ENCODE measurements at regions not wholly inside any gene's neighbourhood (a gene's known extent, or its start where the extent isn't known, plus 50 kb on each side); places are given as distances from the start of the nearest gene placed in this dataset.
"Not testable (repeated sequence)": the region's sequence is repeated elsewhere in the genome, so short reads cannot be mapped to it uniquely, and the experiment has no call there.

GRCh38 chr1:214095896-214096295 lies 108.1 kb downstream of the PROX1 start:
- not testable (repeated sequence) for DNase-seq

DNA sequence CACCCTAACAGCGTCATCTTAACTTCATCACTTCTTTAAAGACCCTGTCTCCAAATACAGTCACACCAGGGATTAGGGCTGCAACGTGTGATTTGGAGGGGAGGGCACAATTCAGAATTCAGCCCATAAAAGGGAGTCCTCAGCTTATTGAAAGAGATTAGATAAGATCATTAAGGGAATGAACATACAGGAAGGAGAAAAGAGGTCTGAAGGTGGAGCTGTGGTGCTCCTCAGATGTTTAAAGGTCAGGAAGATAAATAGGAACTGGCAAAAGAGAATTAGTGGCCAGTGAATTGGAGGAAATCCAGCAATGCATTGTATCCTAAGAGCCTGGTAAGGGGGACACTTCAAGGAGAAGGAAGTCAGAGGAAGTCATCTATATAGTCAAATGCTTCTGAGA lies 113.5 kb downstream of the PROX1 start:
- no peak for DNase-seq

- DNase-seq: no peak
Observed at GRCh38 chr1:214101828-214102227, 114.1 kb downstream of the PROX1 start.

DNA sequence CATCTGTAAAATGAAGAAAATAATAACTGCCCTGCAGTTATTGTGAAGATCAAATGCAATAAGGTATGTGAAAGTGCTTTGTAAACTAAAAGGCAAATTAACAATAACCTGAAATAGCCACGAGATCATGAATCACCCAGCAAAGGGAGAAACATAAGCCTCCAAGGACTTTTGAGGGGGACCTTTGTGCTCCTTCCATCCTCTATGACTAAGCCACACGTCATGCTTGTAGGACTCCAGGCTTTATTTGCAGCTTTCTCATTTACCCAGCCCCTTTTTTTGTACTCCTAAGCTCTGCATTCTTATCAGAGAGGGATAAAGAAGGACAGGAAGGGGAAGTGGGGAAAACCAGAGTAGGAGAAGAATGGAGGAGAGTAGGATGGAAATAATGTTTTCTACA lies 115.1 kb downstream of the PROX1 start:
- no peak for DNase-seq

GRCh38 chr1:214103778-214104177 lies 116.0 kb downstream of the PROX1 start:
- no peak for DNase-seq

DNA sequence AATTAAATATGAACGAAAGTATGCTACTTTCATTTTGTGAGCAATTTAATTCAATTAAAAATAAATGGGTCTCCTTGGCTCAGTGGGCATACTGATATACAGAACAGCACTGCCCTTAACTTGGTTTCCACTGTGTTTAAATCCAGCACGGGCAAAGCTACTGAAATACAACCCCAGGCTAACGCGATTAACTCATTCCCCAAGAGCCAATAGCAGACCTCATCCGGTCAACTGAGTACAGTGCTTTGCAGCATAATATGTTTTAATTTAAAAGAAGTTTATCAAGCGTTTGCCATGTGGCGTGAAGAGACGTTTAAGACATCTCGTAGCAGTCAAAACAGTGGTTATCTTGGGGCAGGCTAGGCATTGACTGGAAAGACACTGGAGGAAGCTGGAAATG lies 118.6 kb downstream of the PROX1 start:
- no peak for DNase-seq

- no peak for DNase-seq
Observed at GRCh38 chr1:214107322-214108096, 119.7 kb downstream of the PROX1 start.

DNA sequence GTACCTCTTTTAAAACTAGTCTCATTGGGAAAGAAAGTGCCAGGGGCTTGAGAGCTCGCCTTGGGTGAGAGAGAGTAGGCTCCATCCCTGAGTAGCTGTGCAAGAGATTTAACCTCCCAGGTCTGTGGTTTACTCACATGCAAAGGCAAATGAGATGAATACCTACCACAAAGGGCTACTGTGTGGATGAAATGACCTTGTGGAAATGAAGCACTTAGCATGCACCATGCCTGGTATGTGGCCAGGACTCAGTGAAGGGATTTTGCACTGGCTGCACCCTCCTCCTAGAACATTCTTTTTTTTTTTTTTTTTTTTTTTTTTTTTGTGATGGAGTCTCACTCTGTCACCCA lies 120.3 kb downstream of the PROX1 start:
- no peak for DNase-seq

DNA sequence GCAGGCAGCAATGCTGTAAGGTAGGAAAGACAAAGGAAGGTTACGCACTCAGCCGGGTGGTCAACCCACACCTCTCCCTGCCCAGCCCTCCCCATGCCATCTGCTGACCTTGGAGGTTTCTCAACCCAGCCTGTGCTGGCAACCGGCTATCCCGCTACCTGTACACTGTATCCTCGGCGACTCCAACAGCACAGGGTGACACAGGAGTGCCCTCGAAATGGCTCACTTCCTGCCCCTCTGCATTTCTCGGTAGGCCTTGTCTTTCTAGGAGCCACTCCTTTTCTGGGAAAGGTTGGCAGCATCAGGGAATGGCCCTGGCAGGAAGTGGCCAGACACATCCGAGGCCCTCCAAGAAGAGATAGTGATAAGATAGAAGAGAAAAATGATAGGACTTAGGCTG lies 124.0 kb downstream of the PROX1 start:
- DNase-seq: no peak

DNA sequence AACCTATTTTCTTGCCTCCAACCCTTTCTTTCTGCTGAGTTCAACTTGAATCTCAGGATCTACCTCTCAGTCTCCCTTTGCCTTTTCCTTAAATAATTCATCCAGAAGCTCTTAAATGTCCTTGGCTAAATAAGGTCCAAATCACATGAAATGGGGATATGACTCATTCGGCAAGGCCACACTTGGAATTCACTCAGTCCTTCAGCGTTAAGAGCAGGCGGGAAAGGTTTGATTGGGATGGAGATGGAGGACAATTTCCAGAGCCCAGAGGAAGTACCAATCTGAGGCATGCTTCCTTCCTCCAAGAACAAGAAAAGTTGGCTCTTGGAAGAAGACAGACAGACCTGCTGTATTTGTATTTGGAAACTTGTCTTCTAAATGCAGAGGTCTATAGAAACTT lies 128.5 kb downstream of the PROX1 start:
- DNase-seq: no peak

DNA sequence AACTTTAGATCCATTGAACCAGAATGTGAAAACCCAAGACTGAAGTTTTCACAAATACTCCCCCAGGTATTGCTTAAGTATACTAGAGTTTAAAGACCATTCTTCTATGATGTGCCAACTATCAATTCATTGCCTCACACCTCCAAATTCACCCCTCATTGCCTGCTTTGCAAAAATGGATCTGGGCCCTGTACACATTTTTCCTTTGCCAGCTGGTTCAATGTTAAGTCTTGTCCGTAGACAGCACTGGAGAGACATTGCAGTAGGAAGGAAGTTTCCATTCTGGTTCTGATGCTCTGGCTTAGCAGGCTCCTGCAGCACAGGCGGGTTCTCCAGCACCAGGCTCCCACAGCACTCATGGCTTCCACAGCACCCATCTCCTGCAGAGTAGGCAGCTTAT lies 130.0 kb downstream of the PROX1 start:
- DNase-seq: no peak

DNA sequence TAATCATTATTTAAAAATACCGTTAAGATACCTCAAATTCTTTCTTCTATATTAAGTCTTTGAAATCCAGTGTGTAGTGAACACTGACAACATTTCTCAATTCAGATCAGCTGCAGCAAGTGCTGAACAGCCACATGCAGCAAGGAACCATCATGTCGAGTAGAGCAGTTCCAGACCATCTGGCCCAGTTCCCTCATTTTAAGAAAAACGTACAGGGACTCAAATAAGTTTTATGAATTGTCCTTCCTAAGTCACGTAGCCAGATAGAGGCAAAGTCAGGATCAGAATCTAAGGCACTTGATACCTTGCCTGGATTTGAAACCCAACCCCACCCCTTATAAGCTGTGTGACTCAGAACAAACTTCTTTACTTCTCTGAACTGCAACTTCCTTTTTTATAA lies 132.4 kb downstream of the PROX1 start:
- DNase-seq: no peak

DNA sequence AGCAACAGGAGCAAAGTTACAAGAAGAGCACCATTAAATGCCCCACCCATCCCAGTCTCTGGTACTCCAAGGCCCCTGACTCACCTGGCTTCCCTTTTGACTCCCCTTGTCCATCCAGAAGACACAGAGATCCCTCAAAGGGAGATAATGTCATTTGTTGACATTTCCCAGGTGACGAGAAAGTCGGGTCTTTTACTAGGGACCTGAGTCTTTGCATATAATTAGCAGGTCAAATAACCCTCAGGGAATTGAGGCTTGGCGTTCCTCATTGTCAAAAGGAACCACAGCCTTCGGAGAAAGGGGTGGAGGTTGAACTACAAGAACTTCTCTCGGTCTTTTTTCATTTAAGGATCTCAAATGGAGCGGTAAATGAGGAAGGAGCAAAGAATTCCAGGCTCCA lies 133.2 kb downstream of the PROX1 start:
- DNase-seq: no peak

- no peak for DNase-seq
Observed at GRCh38 chr1:214122110-214122509, 134.3 kb downstream of the PROX1 start.

- peak; percentile 64 for DNase-seq
Observed at GRCh38 chr1:214123061-214123784, 135.4 kb downstream of the PROX1 start.

GRCh38 chr1:214124281-214124805 lies 136.6 kb downstream of the PROX1 start:
- no peak for DNase-seq

DNA sequence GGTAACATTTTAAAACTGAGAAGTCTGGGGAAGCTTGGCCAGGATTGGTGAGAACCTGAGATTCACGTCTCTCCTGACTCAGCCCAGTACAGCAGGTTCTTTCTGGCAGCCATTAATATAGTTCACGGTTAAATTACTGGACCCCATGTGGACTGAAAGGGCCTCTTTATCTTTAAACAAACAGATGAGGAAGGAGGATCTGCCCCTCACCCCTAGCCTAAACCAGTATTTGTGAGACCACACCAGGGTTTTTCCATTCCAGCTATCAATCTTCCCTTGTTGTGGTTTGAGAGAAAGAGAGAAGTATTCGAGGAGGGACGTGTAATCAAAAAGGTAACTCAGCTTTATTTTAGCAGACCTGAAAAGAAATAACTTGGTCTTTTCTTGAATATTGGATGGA lies 137.1 kb downstream of the PROX1 start:
- DNase-seq: no peak

GRCh38 chr1:214125819-214126218 lies 138.0 kb downstream of the PROX1 start:
- DNase-seq: no peak

- no peak for DNase-seq
Observed at GRCh38 chr1:214126697-214127146, 138.9 kb downstream of the PROX1 start.

DNA sequence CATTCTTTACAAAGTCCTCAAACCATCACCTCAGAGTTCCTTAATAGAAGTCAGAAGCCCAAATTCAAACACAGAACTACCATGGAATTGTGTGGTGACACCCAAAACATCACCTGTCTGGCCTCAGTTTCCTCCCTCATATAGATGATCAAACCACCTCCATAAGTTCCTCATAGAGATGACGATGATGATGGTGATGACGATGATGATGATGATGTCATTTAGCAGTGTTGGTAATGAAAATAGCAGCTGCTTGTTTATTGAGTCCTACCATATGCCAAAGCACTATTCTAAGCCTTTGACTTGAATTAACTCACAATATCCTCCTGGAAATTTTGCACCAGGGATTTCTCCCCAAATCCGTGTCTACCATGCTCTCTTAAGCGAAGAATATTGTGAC lies 139.9 kb downstream of the PROX1 start:
- no peak for DNase-seq

DNA sequence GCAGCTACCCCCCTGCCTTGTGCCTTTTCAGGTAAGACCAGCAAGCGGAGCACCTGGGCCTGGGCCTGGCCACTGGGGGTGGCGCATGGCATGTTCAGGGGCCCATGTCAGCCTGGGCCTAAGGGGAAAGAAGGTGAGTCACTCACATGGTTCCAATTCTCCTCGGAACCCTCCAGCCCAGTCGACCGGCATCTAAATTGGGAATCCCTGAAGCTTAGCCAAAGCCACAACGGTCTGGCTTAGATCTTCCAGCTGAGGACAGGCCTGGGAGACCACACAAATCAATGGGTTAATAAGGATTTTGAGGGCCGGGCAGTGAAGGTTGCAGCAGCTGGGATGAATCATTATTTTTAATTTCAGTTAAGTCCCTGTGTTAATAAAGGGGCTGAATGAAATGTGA lies 145.1 kb upstream of the SMYD2 start:
- no peak for DNase-seq

DNA sequence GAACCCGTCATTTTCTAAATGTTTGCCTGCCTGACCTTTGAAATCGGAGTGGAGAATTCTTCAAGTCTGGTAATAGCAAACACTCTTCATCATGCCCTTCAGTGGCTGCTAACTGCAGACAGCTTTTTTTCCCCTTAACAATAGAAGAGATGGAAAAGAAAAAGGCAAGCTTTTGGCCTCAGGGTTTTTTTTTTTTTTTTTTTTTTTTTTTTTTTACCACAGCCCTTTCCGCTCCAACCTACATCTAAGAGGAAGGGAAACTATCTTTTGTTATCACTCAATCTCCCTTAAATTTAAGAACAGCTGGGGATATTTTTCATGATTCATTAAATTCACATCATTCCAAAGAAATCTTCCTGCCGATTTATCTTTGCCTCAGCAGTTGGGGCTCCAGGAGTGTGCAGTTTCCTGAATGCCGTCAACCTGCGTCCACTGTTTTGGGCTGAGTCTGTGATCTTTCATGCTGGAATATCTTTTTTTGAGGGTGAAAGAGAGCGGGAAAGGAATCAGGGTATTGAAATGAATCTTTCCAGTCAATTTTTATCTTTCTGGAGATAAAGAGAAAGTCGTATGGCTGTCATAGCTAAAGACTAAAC lies 144.5 kb upstream of the SMYD2 start:
- no peak for DNase-seq

GRCh38 chr1:214141486-214141885 lies 139.5 kb upstream of the SMYD2 start:
- DNase-seq: no peak

Data from kidney glomerular epithelial cell (primary cell).